ENCODE measurements at regions not wholly inside any gene's neighbourhood (a gene's known extent, or its start where the extent isn't known, plus 50 kb on each side); places are given as distances from the start of the nearest gene placed in this dataset.
"Not testable (repeated sequence)": the region's sequence is repeated elsewhere in the genome, so short reads cannot be mapped to it uniquely, and the experiment has no call there.

DNA sequence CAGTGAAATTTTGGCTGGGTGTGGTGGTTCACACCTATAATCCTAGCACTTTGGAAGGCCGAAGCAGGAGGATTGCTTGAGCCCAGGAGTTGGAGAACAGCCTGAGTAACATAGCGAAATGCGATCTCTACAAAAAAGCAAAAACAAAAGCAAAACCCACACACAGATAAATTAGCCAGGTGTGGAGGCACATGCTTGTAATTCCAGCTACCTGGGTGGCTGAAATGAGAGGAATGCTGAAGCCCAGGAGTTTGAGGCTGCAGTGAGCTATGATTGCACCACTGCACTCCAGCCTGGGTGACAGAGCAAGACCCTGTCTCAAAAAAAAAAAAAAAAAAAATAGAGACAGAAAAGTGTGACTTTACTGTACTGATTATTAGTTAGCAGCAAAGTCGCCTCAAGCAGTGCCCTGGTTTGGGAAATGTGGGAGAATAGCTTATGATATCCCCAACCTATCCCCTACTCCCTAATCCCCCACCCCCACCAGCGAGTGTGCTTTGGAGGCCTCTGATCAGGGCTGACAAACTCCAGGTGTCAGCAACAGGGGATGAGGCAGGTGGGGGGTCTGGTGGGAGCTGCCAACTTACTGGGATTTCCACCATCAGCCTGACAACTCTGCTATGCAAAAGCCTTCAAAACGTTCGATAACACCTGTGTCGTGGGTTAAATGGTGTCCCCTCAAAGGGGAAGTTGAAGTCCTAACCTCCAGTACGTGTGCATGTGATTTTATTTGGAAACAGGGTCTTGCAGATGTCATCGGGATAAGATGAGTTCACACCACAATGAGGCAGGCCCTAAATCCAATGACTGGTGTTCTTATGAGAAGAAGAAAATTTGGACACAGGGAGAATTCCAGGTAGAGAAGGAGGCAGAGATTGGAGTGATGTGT lies 124.7 kb upstream of the SDK1 start:
- DNase-seq (no peak), ATAC-seq (ENCODE audit: poor library complexity) (no peak)
- intact Hi-C loops (cut with DNase I), result no loop called here

DNA sequence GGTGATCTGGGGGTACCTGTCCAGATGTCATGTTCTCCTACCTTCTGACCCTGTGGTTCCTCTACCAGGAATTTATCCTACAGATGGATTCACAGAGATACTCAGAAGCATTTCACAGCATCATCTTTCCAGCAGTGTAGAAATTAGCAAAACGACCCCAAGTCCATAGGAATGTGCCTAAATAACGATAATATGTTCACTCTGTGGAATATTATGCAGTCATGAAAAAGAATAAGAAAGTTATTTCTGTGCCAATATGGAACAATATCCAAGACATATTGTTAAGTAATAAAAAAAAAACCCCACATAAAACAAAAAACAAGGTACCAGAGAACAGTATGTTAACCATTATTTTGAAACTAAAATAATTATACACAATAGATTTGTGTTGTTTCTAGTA lies 123.8 kb upstream of the SDK1 start:
- no peak for DNase-seq
- ATAC-seq (ENCODE audit: poor library complexity), result no peak
- intact Hi-C loops (cut with DNase I), result no loop called here

DNA sequence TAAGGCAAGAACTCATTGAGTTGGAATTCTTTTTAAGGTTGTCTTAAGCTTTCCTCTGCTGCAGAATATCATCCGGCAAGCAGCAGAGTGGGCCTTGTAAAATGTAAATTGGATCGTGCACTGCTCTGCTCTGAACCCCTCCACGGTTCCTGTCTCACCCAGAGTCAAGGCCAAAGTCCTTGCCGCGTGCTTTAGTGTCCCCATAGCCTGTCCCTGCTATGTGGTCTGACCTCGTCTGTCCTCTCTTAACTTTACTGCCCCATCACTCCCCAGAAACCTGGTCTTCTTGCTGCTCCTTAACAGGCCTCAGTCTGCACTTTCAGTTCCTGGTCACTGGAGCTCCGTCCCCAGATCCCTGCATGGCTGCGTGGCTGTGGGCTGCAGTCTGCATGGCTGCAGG lies 121.6 kb upstream of the SDK1 start:
- intact Hi-C loops (cut with DNase I), result no loop called here
- DNase-seq, result no peak
- no peak for ATAC-seq (ENCODE audit: poor library complexity)

DNA sequence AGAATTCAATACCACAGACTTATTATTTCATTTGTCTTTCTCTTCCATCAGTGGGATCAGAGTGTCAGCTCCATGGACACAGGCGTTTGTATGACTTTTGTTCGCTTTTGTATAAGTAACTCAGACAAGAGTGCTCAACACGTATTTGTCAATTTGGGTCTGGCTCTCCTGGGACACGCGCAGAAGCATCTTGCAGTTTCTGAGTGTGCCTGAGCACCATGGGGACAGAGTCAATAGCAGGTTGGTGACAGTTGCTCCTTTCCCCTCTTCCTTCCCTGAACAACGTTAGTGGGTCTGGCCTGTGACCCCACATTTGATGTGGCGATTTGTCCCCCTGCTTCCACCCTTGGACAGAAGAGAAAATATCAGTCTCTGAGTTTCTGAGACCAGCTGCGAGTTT lies 120.4 kb upstream of the SDK1 start:
- intact Hi-C loops (cut with DNase I), result no loop called here
- DNase-seq, result no peak
- no peak for ATAC-seq (ENCODE audit: poor library complexity)

DNA sequence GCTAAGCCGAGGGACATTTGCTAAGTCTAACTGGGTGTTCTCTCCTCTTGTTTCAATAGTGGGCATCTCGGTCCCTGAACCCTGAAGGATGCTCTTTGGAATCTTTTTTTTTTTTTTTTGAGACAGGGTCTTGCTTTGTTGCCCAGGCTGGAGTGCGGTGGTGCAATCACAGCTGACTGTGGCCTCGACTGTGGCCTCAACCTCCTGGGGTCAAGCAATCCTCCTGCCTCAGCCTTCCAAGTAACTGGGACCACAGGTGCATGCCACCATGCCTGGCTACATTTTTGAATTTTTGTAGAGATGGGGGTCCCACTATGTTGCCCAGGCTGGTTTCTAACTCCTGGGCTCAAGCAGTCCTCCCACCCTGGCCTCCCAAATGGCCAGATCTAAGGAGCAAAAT lies 119.0 kb upstream of the SDK1 start:
- intact Hi-C loops (cut with DNase I); DNase-seq; ATAC-seq (ENCODE audit: poor library complexity): not testable (repeated sequence)

DNA sequence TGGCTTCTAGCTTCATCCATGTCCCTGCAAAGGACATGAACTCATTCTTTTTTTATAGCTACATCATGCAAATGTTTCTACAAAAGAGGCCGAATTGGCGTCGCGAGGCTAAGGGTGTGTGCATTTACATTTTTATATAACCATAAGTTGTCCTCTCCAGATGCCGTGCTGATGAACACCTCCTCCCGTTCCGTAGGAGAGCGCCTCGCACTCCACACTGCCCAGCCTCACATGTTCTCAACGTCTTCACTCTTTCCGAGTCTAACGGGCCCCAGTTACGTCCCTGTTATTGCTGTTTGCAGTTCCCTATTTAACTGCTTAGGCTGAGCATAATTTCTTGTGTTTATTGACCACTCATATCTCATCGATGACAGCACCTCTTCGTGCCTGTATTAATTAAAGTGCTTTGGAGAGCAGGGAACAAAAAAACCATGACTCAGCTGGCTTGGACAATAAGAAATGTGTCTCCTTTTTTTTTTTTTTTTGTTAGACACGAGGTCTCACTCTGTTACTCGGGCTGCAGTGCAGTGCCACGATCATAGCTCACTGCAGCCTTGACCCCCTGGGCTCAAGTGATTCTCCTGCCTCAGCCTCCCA lies 113.5 kb upstream of the SDK1 start:
- DNase-seq (no peak), ATAC-seq (ENCODE audit: poor library complexity) (no peak)
- intact Hi-C loops (cut with DNase I), result no loop called here

DNA sequence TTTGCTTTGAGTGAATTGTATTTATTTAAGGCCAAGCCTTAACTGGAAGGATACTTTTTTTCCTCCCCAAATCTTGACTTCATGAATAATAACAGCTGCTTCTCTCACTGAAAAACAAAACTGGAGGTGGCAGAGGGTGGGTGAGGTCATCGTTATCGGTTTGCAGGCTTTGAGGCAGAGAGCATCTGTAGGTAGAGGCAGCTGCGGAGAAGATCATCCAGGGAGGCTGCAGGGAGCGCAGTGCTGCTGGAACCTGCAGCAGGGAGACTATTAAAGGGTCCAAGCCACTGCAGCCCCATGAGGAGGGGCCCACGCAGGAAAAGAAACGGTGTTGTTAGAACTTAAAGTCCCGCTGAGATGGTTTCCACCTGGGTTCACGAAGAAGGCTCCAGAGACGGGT lies 112.1 kb upstream of the SDK1 start:
- DNase-seq (no peak), ATAC-seq (ENCODE audit: poor library complexity) (no peak)
- intact Hi-C loops (cut with DNase I), result no loop called here

DNA sequence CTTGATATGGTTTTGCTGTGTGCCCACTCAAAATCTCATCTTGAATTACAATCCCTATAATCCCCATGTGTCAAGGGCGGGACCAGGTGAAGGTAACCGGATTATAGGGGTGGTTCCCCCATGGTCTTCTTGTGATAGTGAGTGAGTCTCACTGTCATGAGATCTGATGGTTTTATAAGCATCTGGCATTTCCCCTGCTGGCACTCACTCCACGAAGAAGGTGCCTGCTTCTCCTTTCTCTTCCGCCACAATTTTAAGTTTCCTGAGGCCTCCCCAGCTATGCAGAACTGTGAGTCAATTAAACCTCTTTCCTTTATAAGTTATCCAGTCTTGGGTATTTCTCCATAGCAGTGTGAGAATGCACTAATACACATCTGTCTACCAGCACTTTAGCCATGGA lies 109.5 kb upstream of the SDK1 start:
- intact Hi-C loops (cut with DNase I), result no loop called here
- DNase-seq (no peak), ATAC-seq (ENCODE audit: poor library complexity) (no peak)

DNA sequence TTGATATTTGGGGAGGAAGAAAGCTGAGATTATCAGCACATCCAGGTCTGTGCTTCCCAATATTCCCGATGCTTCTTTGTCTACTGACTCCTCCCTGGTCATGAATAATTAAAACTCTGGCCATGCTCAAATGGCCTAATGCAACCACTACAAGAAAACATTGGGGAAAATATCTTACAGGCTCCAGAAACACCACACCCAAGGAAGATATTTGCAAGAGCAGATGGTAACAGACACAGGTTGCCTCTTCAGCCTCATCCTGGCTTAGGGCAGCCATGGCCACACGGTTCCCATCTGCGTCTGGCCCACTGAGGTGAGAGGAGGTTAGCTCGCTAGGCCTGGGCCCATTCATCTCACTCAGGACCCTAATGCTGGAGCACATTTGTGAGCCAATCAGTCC lies 108.4 kb upstream of the SDK1 start:
- no peak for ATAC-seq (ENCODE audit: poor library complexity)
- intact Hi-C loops (cut with DNase I), result no loop called here
- no peak for DNase-seq

DNA sequence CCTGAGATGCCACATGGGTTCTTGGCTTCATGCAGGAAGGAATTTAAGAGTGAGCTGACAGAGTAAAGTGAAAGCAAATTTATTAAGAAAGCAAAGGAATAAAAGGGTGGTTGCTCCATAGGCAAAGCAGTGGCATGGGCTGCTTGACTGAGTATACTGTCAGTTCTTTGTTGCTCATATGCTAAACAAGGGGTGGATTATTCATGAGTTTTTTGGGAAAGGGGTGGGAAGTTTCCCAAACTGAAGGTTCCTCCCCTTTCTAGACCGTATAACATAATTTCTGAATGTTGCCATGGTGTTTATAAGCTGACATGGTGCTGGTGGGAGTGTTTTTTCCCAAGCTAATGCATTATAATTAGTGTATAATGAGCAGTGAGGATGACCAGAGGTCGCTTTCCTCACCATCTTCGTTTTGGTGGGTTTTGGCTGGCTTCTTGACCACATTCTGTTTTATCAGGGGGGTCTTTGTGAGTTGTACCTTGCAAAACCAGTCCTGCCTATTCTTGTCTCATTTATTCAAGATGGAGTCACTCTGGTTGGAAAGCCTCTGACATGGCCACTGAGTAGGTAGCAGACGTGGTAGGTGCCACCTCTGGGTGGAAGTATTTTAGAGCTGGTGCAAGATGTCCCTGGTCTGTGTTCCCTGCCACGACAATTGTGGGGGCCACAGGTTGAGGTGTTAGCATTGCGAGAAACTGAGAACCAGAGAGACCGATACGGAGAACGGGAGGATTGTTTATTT lies 107.5 kb upstream of the SDK1 start:
- ATAC-seq (ENCODE audit: poor library complexity), result no peak
- intact Hi-C loops (cut with DNase I), result no loop called here
- no peak for DNase-seq

DNA sequence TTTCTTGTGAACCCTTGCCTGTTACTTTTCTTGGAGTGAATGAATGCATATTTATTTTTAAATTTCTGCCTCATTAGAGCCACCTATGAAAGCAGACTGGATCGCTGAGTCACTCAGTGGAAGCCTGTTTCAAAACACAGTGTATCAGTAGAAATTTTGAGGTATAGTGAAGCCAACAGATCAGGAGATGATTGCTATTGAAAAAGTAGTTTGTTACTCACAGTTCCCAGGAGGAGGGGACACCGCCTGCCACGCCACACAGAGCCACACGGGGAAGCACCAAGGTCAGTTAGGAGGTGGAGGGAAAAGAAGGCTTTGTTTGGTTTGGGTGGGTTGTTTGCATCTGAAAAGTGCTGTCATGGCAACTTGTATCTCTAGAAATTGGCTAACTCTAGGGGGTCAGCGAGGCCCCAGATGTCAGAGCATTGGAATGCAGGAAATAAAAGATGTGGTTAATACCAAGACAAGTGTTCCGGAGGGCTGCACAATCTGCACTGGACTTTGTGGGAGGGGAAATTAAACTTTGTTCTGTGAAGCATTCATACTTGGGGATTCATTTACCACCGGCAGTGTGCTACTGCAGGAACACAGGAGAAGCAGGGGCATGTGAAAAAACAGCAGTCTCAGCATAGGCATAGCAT lies 106.4 kb upstream of the SDK1 start:
- ATAC-seq (ENCODE audit: poor library complexity) (no peak), DNase-seq (no peak)
- intact Hi-C loops (cut with DNase I), result no loop called here

DNA sequence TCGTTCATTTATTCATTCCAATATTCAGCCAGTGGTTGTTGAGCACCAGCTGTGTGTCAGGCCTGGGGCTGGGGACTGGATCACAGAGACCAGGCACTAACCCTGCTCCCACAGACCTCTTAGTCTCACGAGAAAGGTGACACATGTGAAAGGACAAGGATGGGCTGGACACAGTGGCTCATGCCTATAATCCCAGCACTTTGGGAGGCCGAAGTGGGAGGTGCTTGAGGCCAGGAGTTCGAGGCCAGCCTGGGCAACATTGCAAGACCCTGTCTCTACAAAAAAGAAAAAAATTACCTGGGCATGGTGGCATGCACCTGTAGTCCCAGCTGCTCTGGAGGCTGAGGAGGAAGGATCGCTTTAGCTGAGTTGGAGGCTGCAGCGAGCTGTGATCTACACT lies 105.9 kb upstream of the SDK1 start:
- ATAC-seq (ENCODE audit: poor library complexity) (no peak), DNase-seq (no peak)
- intact Hi-C loops (cut with DNase I), result no loop called here

DNA sequence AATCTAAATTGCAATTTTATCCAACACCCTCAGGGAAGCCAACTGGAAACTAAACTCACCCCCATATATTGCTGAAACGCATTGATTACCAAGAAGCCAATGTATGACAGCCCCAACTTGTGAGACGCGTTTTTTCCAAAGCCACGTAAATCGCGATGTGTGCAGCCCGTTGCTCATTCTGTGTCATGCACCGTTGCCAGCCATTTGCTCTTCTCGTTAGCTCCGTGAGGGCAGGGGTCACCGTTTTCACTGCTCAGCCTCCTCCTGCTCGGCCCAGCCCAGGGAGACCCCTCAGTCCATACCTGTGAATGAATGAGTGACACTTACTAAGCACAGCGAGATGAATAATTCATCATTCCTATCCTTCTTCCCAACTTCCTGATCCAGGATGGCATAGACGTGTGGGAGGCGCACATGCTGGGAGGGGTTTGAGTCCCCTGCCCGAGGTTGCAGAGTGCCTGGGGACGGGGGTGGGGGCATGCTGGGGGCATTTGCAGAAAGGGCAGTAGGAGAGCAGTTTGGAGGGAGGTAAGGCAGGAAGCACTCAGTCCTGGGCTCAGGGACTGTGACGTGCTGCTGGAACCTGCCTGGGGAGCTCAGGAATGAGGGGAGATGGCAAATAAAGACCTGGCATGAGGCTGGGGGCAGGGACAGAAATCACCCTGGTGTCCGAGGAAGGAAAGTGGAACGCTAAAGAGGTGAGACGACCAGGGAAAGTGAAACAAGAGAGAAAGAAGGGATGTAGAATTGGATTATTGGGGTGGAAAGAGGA lies 104.2 kb upstream of the SDK1 start:
- DNase-seq, result no peak
- intact Hi-C loops (cut with DNase I), result no loop called here

DNA sequence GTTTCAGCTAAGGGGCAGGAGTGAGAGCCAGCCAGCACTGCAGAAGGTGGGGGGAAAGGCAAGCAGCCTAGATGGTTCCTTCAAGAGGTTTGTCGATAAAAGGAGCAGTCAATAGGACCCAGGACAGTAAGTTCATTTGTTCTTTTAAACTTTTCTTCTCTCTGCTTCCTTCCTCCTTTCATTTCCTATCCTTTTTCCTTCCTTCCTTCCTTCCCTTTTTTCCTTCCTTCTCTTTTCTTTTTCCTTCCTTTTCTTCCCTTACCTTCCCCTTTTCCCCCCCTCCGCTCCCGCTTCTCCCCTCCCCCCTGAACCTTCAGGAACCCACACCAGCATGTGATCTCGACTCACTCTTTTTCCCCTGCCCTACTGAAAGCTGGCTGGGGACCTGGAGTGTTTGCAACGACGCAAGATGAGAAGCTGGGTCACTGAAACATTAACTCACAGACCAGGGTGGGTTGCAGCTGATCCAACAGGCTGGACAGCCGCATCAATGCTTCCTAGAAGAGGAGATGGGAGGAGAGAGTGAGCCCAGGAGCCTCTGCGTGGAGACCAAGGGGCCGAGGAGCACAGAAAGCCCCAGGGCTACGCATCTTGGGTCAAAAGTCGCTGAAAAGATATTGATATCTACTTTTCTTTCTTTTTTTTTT lies 103.4 kb upstream of the SDK1 start:
- DNase-seq (no peak), ATAC-seq (ENCODE audit: poor library complexity) (no peak)
- intact Hi-C loops (cut with DNase I), result no loop called here

More for the DNA sequence above, 104.2 kb upstream of the SDK1 start:
- no peak for ATAC-seq (ENCODE audit: poor library complexity)

DNA sequence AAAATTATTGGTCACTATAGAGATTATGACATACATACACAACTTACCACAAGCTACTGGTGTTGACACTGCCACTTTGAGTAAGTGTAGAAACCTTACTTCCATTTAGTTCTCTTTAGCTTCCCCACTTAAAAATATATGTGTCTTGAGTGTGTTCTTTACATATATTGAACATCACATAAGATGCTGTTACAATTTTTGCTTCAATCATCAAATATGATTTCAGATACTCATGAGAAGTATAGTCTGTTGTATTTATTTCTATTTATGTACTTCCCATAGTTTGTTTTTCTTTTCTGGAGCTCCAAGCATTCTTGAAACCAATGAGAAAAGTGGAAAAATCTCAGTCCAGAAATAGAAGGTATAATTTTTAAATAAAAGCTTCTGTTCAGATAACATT lies 102.7 kb upstream of the SDK1 start:
- no peak for ATAC-seq (ENCODE audit: poor library complexity)
- intact Hi-C loops (cut with DNase I), result no loop called here
- no peak for DNase-seq

DNA sequence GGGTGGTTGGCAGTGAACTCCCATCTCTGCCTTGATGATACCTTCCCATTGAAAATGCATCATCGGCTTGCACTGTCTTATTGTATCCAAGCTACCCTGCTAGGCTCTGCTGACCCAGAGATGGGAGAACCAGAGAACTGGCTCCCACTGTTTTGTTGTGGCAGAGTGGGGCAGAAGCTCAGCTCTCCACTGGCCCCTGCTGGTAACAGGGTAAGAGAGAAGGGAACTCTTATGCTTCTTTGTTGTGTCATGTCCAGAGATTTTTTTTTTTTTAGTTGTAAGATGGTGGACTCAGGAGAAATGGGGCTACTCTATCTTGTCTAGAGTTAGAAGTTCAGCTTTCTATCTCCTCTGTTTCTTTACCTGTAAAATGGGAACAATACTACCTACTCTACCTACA lies 100.5 kb upstream of the SDK1 start:
- intact Hi-C loops (cut with DNase I), result no loop called here
- ATAC-seq (ENCODE audit: poor library complexity), result no peak
- DNase-seq, result no peak

DNA sequence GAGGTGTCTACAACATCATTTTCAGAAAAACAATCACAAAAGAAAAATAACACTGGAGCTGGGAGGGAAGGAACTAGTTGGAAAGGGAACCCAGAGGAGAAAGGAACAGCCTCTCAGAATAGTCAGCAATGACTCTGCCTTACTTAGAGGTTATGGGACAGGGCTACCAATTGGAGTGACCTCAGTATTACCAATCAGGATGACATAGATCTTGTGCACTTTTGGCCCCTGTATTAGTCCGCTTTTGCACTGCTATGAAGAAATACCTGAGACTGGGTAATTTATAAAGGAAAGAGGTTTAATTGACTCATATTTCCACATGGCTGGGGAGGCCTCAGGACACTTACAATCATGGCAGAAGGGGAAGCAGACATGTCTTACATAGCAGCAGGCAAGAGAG lies 99.7 kb upstream of the SDK1 start:
- intact Hi-C loops (cut with DNase I), result no loop called here
- DNase-seq (no peak), ATAC-seq (ENCODE audit: poor library complexity) (no peak)

DNA sequence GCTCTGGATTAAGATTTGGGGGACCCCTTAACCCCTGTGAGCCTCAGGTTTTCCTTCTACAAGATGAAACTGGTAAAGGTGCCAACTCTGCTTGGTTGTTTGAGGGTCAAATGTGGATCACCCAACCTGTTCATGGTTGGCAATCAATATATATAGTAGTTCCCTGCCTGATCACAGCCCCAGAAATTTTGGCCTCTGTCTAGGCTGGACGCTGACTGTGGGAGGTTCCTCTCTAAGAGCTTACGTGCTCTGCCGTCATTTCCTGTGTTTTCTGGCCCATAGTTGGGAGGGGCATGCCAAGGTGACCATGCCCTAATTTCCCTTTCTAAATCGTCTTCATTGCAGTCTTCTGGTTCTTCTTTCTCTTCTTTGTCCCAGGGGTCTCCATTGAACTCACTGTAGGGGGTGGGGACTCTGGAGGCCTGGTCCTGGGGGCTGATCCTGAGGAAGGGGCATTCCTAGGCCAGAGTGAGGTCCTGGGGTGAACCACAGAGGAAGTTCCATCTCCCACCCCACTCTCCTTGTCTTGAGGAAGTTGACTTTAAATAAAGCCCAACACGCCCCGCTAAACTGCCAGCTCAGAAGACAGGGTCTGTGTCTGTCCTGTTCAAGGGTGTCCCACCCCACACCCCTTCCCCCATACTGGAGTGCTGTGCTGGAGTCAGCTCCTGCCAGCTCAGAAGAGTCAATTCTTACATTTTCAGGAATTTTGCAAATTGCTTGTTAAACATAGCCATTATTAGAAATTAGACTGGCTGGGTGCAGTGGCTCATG lies 98.9 kb upstream of the SDK1 start:
- no peak for ATAC-seq (ENCODE audit: poor library complexity)
- DNase-seq, result no peak
- intact Hi-C loops (cut with DNase I), result no loop called here
